H1 (cell line): ENCODE measurements at regions not wholly inside any gene's neighbourhood (a gene's known extent, or its start where the extent isn't known, plus 50 kb on each side); places are given as distances from the start of the nearest gene placed in this dataset.

ENCODE experiments used
- CTCF ChIA-PET: fragments of 300-600 bp; sonication (Branson Sonifier 250); formaldehyde crosslinking; loops from one replicate; lab custom pipeline; 2021; ENCODE audit not compliant: partially characterized antibody; lab: Charles Lee
- POLR2A ChIA-PET: fragments of 300-600 bp; sonication (Branson Sonifier 250); formaldehyde crosslinking; loops from one replicate; lab custom pipeline; 2021; ENCODE audit warnings: inconsistent platforms; ENCODE audit not compliant: partially characterized antibody; lab: Charles Lee
- DNase-seq, 2 experiments: peaks; one replicate each; pipeline versions ENCODE4 v3.0.0 to v3.0.0-alpha.2; 2010 to 2022; ENCODE audit warnings: low spot score in 2 of 2, low read depth in 1 of 2, mixed read lengths in 1 of 2
- FAIRE-seq: peaks from 2 replicates; lab custom pipeline; 2011; peaks lifted over from hg19 to GRCh38; lab: Jason Lieb, UNC
- H2AFZ ChIP-seq: 2 replicates; pipeline ENCODE4 v1.8.1; 2012; ENCODE audit warnings: low read length, inconsistent platforms
- H2AK5ac ChIP-seq: 2 replicates; pipeline ENCODE4 v1.6.1; 2013; ENCODE audit warnings: low read depth, low read length
- H2BK120ac ChIP-seq: replicated peaks from 2 replicates; pipeline ENCODE3; 2013; ENCODE audit warnings: low read depth, low read length, inconsistent platforms
- H2BK12ac ChIP-seq: 2 replicates; pipeline ENCODE4 v1.6.1; 2013; ENCODE audit warnings: low read depth, low read length
- H2BK15ac ChIP-seq: 2 replicates; pipeline ENCODE4 v1.6.1; 2013; ENCODE audit warnings: low read length
- H2BK20ac ChIP-seq: 2 replicates; pipeline ENCODE4 v1.6.1; 2013; ENCODE audit warnings: low read length
- H2BK5ac ChIP-seq: 2 replicates; pipeline ENCODE4 v1.6.1; 2013; ENCODE audit warnings: low read depth, low read length
- H3K14ac ChIP-seq: 2 replicates; pipeline ENCODE4 v1.6.1; 2013; ENCODE audit warnings: inconsistent platforms; ENCODE audit not compliant: insufficient read length
- H3K18ac ChIP-seq: 2 replicates; pipeline ENCODE4 v1.6.1; 2013; ENCODE audit warnings: low read length; ENCODE audit errors: extremely low read depth
- H3K23ac ChIP-seq: 2 replicates; pipeline ENCODE4 v1.6.1; 2013; ENCODE audit warnings: inconsistent platforms; ENCODE audit not compliant: insufficient read length
- H3K23me2 ChIP-seq: 2 replicates; pipeline ENCODE4 v1.6.1; 2013; ENCODE audit warnings: low read depth, low read length
- H3K27ac ChIP-seq: 2 replicates; pipeline ENCODE4 v1.6.1; 2011; ENCODE audit warnings: low read depth, low read length, inconsistent platforms
- H3K27me3 ChIP-seq, 4 experiments: replicated peaks in 1 of 4; 1 replicate in 1 of 4; 2 replicates in 3 of 4; pipeline versions ENCODE4 v1.6.1 to v1.8.1; 2011 to 2013; ENCODE audit warnings: low read length in 3 of 4, mild to moderate bottlenecking in 3 of 4, inconsistent platforms in 2 of 4, mixed read lengths in 2 of 4, moderate library complexity in 1 of 4; ENCODE audit not compliant: control insufficient read depth in 3 of 4, insufficient read depth in 3 of 4; ENCODE audit errors: extremely low read depth in 1 of 4
- H3K36me3 ChIP-seq, 4 experiments: 2 replicates each; pipeline versions ENCODE4 v1.6.1 to v1.8.1; 2011 to 2013; ENCODE audit warnings: mild to moderate bottlenecking in 4 of 4, low read length in 3 of 4, moderate library complexity in 2 of 4, control low read depth in 1 of 4, inconsistent platforms in 1 of 4; ENCODE audit not compliant: insufficient read depth in 4 of 4, control insufficient read depth in 2 of 4
- H3K4ac ChIP-seq: replicated peaks from 2 replicates; pipeline ENCODE3; 2013; ENCODE audit warnings: low read length, low read depth, mixed read lengths, inconsistent platforms; ENCODE audit not compliant: insufficient read length
- H3K4me1 ChIP-seq, 4 experiments: replicated peaks in 1 of 4; 1 replicate in 1 of 4; 2 replicates in 3 of 4; pipeline versions ENCODE4 v1.6.1 to v1.8.1; 2011 to 2013; ENCODE audit warnings: low read length in 3 of 4, inconsistent platforms in 2 of 4, mixed read lengths in 1 of 4; ENCODE audit not compliant: insufficient read depth in 4 of 4, control insufficient read depth in 3 of 4
- H3K4me2 ChIP-seq, 2 experiments: 2 replicates each; pipeline versions ENCODE4 v1.6.1 to v1.8.1; 2011 to 2013; ENCODE audit warnings: low read depth in 2 of 2, low read length in 2 of 2, control low read depth in 1 of 2, inconsistent platforms in 1 of 2, mild to moderate bottlenecking in 1 of 2; ENCODE audit not compliant: insufficient read depth in 1 of 2
- H3K4me3 ChIP-seq, 4 experiments: fragments of 200-600, 300-600 bp in 1 of 4; sonication (generic), shearing (Covaris generic), sonication (Bioruptor Twin) in 1 of 4; 2 replicates each; pipeline versions ENCODE4 v1.5.1 to v1.8.1; 2011 to 2016; ENCODE audit warnings: low read length in 4 of 4, low read depth in 3 of 4, control low read depth in 2 of 4, inconsistent platforms in 2 of 4, mild to moderate bottlenecking in 2 of 4, mixed read lengths in 1 of 4, moderate library complexity in 1 of 4; ENCODE audit not compliant: insufficient read depth in 2 of 4; ENCODE audit errors: extremely low read depth in 1 of 4
- H3K56ac ChIP-seq: replicated peaks from 2 replicates; pipeline ENCODE3; 2013; ENCODE audit warnings: low read depth, mild to moderate bottlenecking, mixed read lengths, low read length, inconsistent platforms; ENCODE audit not compliant: insufficient read length
- H3K79me1 ChIP-seq: 2 replicates; pipeline ENCODE4 v1.6.1; 2013; ENCODE audit warnings: low read depth, low read length, control low read depth
- H3K79me2 ChIP-seq, 2 experiments: 2 replicates each; pipeline versions ENCODE4 v1.6.1 to v1.8.1; 2012 to 2013; ENCODE audit warnings: low read length in 2 of 2, mild to moderate bottlenecking in 2 of 2, inconsistent platforms in 1 of 2; ENCODE audit not compliant: insufficient read depth in 2 of 2, control insufficient read depth in 1 of 2
- H3K9ac ChIP-seq, 4 experiments: replicated peaks in 1 of 4; 1 replicate in 1 of 4; 2 replicates in 3 of 4; pipeline versions ENCODE4 v1.6.1 to v1.8.1; 2011 to 2013; ENCODE audit warnings: low read depth in 3 of 4, low read length in 3 of 4, control low read depth in 2 of 4, mild to moderate bottlenecking in 2 of 4, moderate library complexity in 2 of 4, inconsistent platforms in 1 of 4; ENCODE audit errors: extremely low read depth in 1 of 4
- H3K9me3 ChIP-seq, 2 experiments: 2 replicates each; pipeline versions ENCODE4 v1.6.1 to v1.8.1; 2012 to 2013; ENCODE audit warnings: mild to moderate bottlenecking in 2 of 2, moderate library complexity in 2 of 2, control low read depth in 1 of 2, inconsistent platforms in 1 of 2, low read depth in 1 of 2, low read length in 1 of 2, mixed read lengths in 1 of 2; ENCODE audit not compliant: insufficient read depth in 2 of 2
- H4K20me1 ChIP-seq, 2 experiments: replicated peaks in 1 of 2; 2 replicates each; pipeline versions ENCODE3 to v1.8.1; 2011 to 2013; ENCODE audit warnings: inconsistent platforms in 2 of 2, low read length in 2 of 2, mild to moderate bottlenecking in 1 of 2; ENCODE audit not compliant: insufficient read depth in 2 of 2, control insufficient read depth in 1 of 2
- H4K5ac ChIP-seq: 2 replicates; pipeline ENCODE4 v1.6.1; 2013; ENCODE audit warnings: low read length, low read depth, mixed read lengths, inconsistent platforms; ENCODE audit not compliant: insufficient read length
- H4K8ac ChIP-seq: 2 replicates; pipeline ENCODE4 v1.8.0; 2013; ENCODE audit warnings: mild to moderate bottlenecking, moderate library complexity, low read length, inconsistent platforms; ENCODE audit not compliant: insufficient read depth; ENCODE audit errors: extremely low read depth
- H4K91ac ChIP-seq: replicated peaks from 2 replicates; pipeline ENCODE3; 2013; ENCODE audit warnings: low read length, mixed read lengths, inconsistent platforms; ENCODE audit not compliant: insufficient read length
- CBX5 ChIP-seq: fragments of 300-800, 300-1000 bp; sonication (generic); IDR thresholded peaks from 2 replicates; pipeline ENCODE4 v1.7.1; 2016; ENCODE audit warnings: antibody characterized with exemption, low read length, low read depth
- CHD2 ChIP-seq: IDR thresholded peaks from 2 replicates; pipeline ENCODE4 v1.6.1; 2012; ENCODE audit warnings: low read length, improper control_type of control experiment
- E2F6 ChIP-seq: IDR thresholded peaks from 2 replicates; pipeline ENCODE4 v1.6.1; 2012; ENCODE audit warnings: inconsistent platforms
- EP300 ChIP-seq, 2 experiments: IDR thresholded peaks; 1 replicate in 1 of 2; 2 replicates in 1 of 2; pipeline ENCODE4 v1.6.1; 2011 to 2012; ENCODE audit warnings: low read depth in 2 of 2, low read length in 2 of 2, mild to moderate bottlenecking in 2 of 2, borderline replicate concordance in 1 of 2, inconsistent platforms in 1 of 2, moderate library complexity in 1 of 2
- RAD21 ChIP-seq, 2 experiments: IDR thresholded peaks in 1 of 2; conservative IDR thresholded peaks in 1 of 2; 2 replicates each; pipeline ENCODE4 v1.6.1; 2011; ENCODE audit warnings: low read depth in 2 of 2, low read length in 2 of 2, improper control_type of control experiment in 1 of 2, inconsistent platforms in 1 of 2, mild to moderate bottlenecking in 1 of 2, moderate library complexity in 1 of 2
- RNF2 ChIP-seq: fragments of 200-900, 300-1000 bp; sonication (generic); IDR thresholded peaks from 2 replicates; pipeline ENCODE4 v1.7.1; 2016; ENCODE audit warnings: borderline replicate concordance, low read depth, mild to moderate bottlenecking, antibody characterized with exemption, low read length; ENCODE audit not compliant: poor library complexity, severe bottlenecking; ENCODE audit errors: missing control alignments
- SIN3A ChIP-seq, 2 experiments: IDR thresholded peaks in 1 of 2; conservative IDR thresholded peaks in 1 of 2; 2 replicates each; pipeline ENCODE4 v1.6.1; 2011 to 2012; ENCODE audit warnings: low read length in 2 of 2, improper control_type of control experiment in 1 of 2, low read depth in 1 of 2, mild to moderate bottlenecking in 1 of 2
- SIX5 ChIP-seq: IDR thresholded peaks from 2 replicates; pipeline ENCODE4 v1.6.1; 2011; ENCODE audit warnings: mild to moderate bottlenecking, low read depth, low read length
- SP2 ChIP-seq: IDR thresholded peaks from 2 replicates; pipeline ENCODE4 v1.6.1; 2012; ENCODE audit warnings: mild to moderate bottlenecking, low read length, inconsistent platforms
- WGBS, 2 experiments: shearing (Covaris generic) in 1 of 2; methylation state at CpG; one replicate each; pipeline versions ENCODE4 v1.1.6 to v1.1.7; 2013 to 2015; ENCODE audit warnings: low lambda C conversion rate in 2 of 2, mixed read lengths in 2 of 2, inconsistent platforms in 1 of 2, low coverage in 1 of 2, missing lambda C conversion rate in 1 of 2; ENCODE audit not compliant: insufficient replicate concordance in 2 of 2, insufficient coverage in 1 of 2, insufficient read length in 1 of 2; ENCODE audit errors: extremely low coverage in 1 of 2, missing lambda C conversion rate in 1 of 2; 5-methylcytosine and 5-hydroxymethylcytosine counted together

DNA sequence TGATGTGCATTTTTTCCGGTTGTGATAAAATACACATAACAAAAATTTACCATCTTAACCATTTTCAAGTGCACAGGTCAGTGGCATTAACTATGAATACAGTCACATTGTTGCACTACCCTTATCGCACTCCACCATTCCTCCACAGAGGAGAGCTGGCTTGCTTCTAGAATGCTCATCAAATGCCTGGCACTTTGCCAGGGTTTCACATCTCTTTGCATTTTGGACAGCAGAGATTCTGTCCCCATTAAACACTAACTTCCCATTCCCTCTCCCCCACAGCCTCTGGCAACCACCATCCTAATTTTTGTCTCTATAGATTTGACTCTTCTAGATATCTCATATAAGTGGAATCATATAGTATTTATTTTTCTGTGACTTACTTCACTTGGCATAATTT, 165.0 kb downstream of the ASB1 start:
- Histone ChIP-seq H2BK12ac (no peak overlapping the region), H3K27ac (no peak overlapping the region), H2BK5ac (no peak overlapping the region), H3K18ac (no peak overlapping the region), H3K14ac (no peak overlapping the region), H4K5ac (no peak overlapping the region), H3K4me2 (no peak overlapping the region), H3K79me1 (no peaks in the 10 kb centered on the region), H2BK15ac (no peak overlapping the region), H2AK5ac (no peak overlapping the region), H2AFZ (no peak overlapping the region), H3K56ac (no peak overlapping the region), H3K9ac (no peak overlapping the region), H4K91ac (no peak overlapping the region), H3K79me2 (no peaks in the 10 kb centered on the region), H3K36me3 (no peaks in the 10 kb centered on the region), H3K27me3 (no peaks in the 10 kb centered on the region), H2BK20ac (no peak overlapping the region), H3K23me2 (no peaks in the 10 kb centered on the region), H3K23ac (no peak overlapping the region), H3K4me3 (no peak overlapping the region), H3K4me1 (no peaks in the 10 kb centered on the region), H3K4ac (no peak overlapping the region), H3K9me3 (no peaks in the 10 kb centered on the region), H4K20me1 (no peaks in the 10 kb centered on the region), H2BK120ac (no peak overlapping the region), H4K8ac (no peak overlapping the region)
- POLR2A ChIA-PET: no interaction called here
- FAIRE-seq (no peak), DNase-seq (no peak)
- 42% methylated on average over 2 of the region's 2 CpGs; no CpG with 5 or more reads in 1 of the 2 experiments for WGBS, 2 experiments
- CTCF ChIA-PET: no interaction called here
- TF ChIP-seq SP2 (no peak), RNF2 (no peak), CBX5 (no peak), E2F6 (no peak), CHD2 (no peak), SIX5 (no peak), EP300 (IDR thresholded peaks at IDR 0.05; ENCODE audit: borderline replicate concordance in 1 of 2, low read depth in 2 of 2, low read length in 2 of 2) (no peak), RAD21 (IDR thresholded peaks at IDR 0.05 in 1 of 2, conservative IDR thresholded peaks at IDR 0.05 in 1 of 2; ENCODE audit: low read depth in 2 of 2, low read length in 2 of 2) (no peak), SIN3A (conservative IDR thresholded peaks at IDR 0.05 in 1 of 2, IDR thresholded peaks at IDR 0.05 in 1 of 2; ENCODE audit: low read depth in 1 of 2, low read length in 2 of 2) (no peak)
